ENCODE measurements at regions not wholly inside any gene's neighbourhood (a gene's known extent, or its start where the extent isn't known, plus 50 kb on each side); places are given as distances from the start of the nearest gene placed in this dataset.

DNA sequence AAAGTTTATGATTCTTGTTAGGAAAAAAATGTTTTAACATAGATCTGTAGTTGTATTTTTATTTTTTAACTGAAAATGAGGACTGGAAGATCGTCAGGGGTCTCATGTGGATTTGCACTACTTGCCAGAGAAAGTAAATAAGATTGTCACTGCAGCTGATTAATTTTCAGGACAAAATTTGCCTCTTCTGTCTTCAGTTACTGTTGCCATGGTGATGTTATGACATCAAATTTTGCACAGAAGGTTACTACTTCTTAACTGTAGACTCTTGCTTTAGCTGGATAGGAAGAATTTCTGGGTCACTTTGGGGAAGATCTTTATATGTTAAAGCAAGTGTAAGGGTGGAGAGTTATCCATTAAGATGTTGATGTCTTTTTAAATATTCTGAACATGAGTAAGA lies 82.2 kb upstream of the WDR72 start:
- Histone ChIP-seq H3K4me3 (ENCODE audit: low read length in 3 of 3) (no peak overlapping the region), H3K9me3 (ENCODE audit: control insufficient read depth in 2 of 3, insufficient read depth in 1 of 3, low read length in 3 of 3) (no peaks in the 10 kb centered on the region), H3K4me1 (ENCODE audit: control insufficient read depth in 2 of 3, insufficient read depth in 2 of 3, low read depth in 1 of 3, low read length in 3 of 3) (peaks cover 0 to 2% (median 0%) of the 10 kb centered on the region in 3 donors), H3K27ac (ENCODE audit: low read depth in 2 of 2, low read length in 2 of 2) (no peak overlapping the region), H3K9ac (ENCODE audit: low read length in 3 of 3) (no peak overlapping the region), H3K27me3 (ENCODE audit: control insufficient read depth, insufficient read depth, low read length) (no peaks in the 10 kb centered on the region), H3K36me3 (ENCODE audit: control insufficient read depth in 2 of 3, insufficient read depth in 3 of 3, low read length in 3 of 3) (no peaks in the 10 kb centered on the region)
- intact Hi-C loops (cut with DNase I), result no loop called here
- TF ChIP-seq, protein P1, sequence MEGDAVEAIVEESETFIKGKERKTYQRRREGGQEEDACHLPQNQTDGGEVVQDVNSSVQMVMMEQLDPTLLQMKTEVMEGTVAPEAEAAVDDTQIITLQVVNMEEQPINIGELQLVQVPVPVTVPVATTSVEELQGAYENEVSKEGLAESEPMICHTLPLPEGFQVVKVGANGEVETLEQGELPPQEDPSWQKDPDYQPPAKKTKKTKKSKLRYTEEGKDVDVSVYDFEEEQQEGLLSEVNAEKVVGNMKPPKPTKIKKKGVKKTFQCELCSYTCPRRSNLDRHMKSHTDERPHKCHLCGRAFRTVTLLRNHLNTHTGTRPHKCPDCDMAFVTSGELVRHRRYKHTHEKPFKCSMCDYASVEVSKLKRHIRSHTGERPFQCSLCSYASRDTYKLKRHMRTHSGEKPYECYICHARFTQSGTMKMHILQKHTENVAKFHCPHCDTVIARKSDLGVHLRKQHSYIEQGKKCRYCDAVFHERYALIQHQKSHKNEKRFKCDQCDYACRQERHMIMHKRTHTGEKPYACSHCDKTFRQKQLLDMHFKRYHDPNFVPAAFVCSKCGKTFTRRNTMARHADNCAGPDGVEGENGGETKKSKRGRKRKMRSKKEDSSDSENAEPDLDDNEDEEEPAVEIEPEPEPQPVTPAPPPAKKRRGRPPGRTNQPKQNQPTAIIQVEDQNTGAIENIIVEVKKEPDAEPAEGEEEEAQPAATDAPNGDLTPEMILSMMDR (IDR thresholded peaks at IDR 0.05; ENCODE audit: borderline replicate concordance, extremely low read depth, insufficient read depth), result no peak
- DNase-seq (no peak), FAIRE-seq (no peak)

DNA sequence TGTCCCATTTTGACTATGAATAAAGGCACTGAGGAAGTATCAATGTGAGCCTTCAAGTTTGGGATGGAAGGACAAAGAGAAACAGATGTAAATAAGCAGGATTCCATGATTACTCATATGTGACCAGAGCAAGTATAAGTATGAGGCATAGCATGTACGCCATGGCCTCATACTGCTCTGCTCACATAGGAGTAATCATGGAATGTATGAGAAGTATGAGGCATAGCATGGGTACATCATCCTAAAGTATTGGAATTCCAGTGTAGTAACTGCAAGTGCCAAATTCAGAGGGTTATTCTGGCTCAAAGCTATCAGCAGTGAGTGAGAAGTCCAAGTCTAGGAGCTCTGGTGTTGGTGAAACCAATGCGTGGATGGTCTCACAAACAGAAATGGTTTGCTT lies 81.2 kb upstream of the WDR72 start:
- Histone ChIP-seq H3K27ac (ENCODE audit: low read depth in 2 of 2, low read length in 2 of 2) (no peak overlapping the region), H3K9ac (ENCODE audit: low read length in 3 of 3) (no peak overlapping the region), H3K4me1 (ENCODE audit: control insufficient read depth in 2 of 3, insufficient read depth in 2 of 3, low read depth in 1 of 3, low read length in 3 of 3) (peaks cover 0 to 2% (median 0%) of the 10 kb centered on the region in 3 donors), H3K9me3 (ENCODE audit: control insufficient read depth in 2 of 3, insufficient read depth in 1 of 3, low read length in 3 of 3) (no peaks in the 10 kb centered on the region), H3K36me3 (ENCODE audit: control insufficient read depth in 2 of 3, insufficient read depth in 3 of 3, low read length in 3 of 3) (no peaks in the 10 kb centered on the region), H3K27me3 (ENCODE audit: control insufficient read depth, insufficient read depth, low read length) (no peaks in the 10 kb centered on the region), H3K4me3 (ENCODE audit: low read length in 3 of 3) (no peak overlapping the region)
- intact Hi-C loops (cut with DNase I), result no loop called here
- FAIRE-seq, result no peak
- TF ChIP-seq, protein P1 (IDR thresholded peaks at IDR 0.05; ENCODE audit: borderline replicate concordance, extremely low read depth, insufficient read depth), result no peak
- no peak for DNase-seq

DNA sequence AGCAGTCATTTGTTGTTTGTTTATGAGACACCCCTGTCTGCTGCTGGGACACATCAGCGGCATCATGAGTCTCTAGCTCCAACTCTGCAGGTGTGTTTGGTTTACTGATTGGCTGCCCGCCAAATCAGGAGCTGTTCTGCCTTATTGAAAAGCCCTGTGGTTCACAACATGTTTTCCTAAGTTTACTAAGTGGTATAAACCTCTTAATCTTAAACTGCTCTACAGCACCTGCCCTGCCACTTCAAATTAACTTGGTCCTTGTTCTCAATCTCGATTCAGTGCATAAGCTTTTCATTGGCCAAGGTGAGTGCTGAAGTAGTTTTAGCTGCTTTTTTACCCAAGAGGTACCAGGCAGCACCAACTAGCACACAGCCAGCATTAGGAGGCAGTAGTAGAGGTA lies 77.8 kb upstream of the WDR72 start:
- H3K4me1 ChIP-seq (ENCODE audit: control insufficient read depth in 2 of 3, insufficient read depth in 2 of 3, low read depth in 1 of 3, low read length in 3 of 3), result peaks cover 4 to 13% (median 8%) of the 10 kb centered on the region in 3 donors
- no peaks in the 10 kb centered on the region for H3K9me3 ChIP-seq (ENCODE audit: control insufficient read depth in 2 of 3, insufficient read depth in 1 of 3, low read length in 3 of 3)
- FAIRE-seq, result no peak
- TF ChIP-seq, protein P1 (IDR thresholded peaks at IDR 0.05; ENCODE audit: borderline replicate concordance, extremely low read depth, insufficient read depth), result no peak
- H3K36me3 ChIP-seq (ENCODE audit: control insufficient read depth in 2 of 3, insufficient read depth in 3 of 3, low read length in 3 of 3), result no peaks in the 10 kb centered on the region
- peak in 4 of 5 donors; percentile 13 to 71 (median 55) for DNase-seq
- no peaks in the 10 kb centered on the region for H3K27me3 ChIP-seq (ENCODE audit: control insufficient read depth, insufficient read depth, low read length)
- peak overlapping the region in 1 of 2 donors; percentile 62 for H3K27ac ChIP-seq (ENCODE audit: low read depth in 2 of 2, low read length in 2 of 2)
- intact Hi-C loops (cut with DNase I), result no loop called here
- no peak overlapping the region for H3K4me3 ChIP-seq (ENCODE audit: low read length in 3 of 3)
- no peak overlapping the region for H3K9ac ChIP-seq (ENCODE audit: low read length in 3 of 3)

GRCh38 chr15:53836618-53837017 lies 77.2 kb upstream of the WDR72 start:
- DNase-seq (no peak), FAIRE-seq (no peak)
- Histone ChIP-seq H3K9ac (ENCODE audit: low read length in 3 of 3) (no peak overlapping the region), H3K9me3 (ENCODE audit: control insufficient read depth in 2 of 3, insufficient read depth in 1 of 3, low read length in 3 of 3) (no peaks in the 10 kb centered on the region), H3K4me1 (ENCODE audit: control insufficient read depth in 2 of 3, insufficient read depth in 2 of 3, low read depth in 1 of 3, low read length in 3 of 3) (peaks cover 4 to 13% (median 12%) of the 10 kb centered on the region in 3 donors), H3K36me3 (ENCODE audit: control insufficient read depth in 2 of 3, insufficient read depth in 3 of 3, low read length in 3 of 3) (no peaks in the 10 kb centered on the region), H3K27ac (ENCODE audit: low read depth in 2 of 2, low read length in 2 of 2) (peak overlapping the region in 1 of 2 donors; percentile 62), H3K27me3 (ENCODE audit: control insufficient read depth, insufficient read depth, low read length) (no peaks in the 10 kb centered on the region), H3K4me3 (ENCODE audit: low read length in 3 of 3) (no peak overlapping the region)
- TF ChIP-seq, protein P1 (IDR thresholded peaks at IDR 0.05; ENCODE audit: borderline replicate concordance, extremely low read depth, insufficient read depth), result no peak
- intact Hi-C loops (cut with DNase I), result no loop called here
